GM12875 (cell line): ENCODE measurements at regions not wholly inside any gene's neighbourhood (a gene's known extent, or its start where the extent isn't known, plus 50 kb on each side); places are given as distances from the start of the nearest gene placed in this dataset.

Experiments
- H3K4me3 ChIP-seq: one replicate; pipeline ENCODE4 v1.5.1; 2011; ENCODE audit warnings: low read depth, low read length, control low read depth
- CTCF ChIP-seq: IDR thresholded peaks from 2 replicates; pipeline ENCODE4 v1.5.1; 2011; ENCODE audit warnings: low read depth, mild to moderate bottlenecking, control low read depth, inconsistent platforms, low read length, moderate library complexity, borderline replicate concordance; ENCODE audit not compliant: insufficient read depth

- H3K4me3 ChIP-seq: no peak overlapping the region
- TF ChIP-seq CTCF: no peak
These were observed 145.8 kb upstream of the KCNQ5 start for GRCh38 chr6:72476051-72476450.

GRCh38 chr6:72476646-72477045, 145.2 kb upstream of the KCNQ5 start:
- no peak overlapping the region for H3K4me3 ChIP-seq
- TF ChIP-seq CTCF: no peak

- TF ChIP-seq CTCF: no peak
- no peak overlapping the region for H3K4me3 ChIP-seq
These were observed 126.4 kb upstream of the KCNQ5 start for GRCh38 chr6:72495441-72495840.

- H3K4me3 ChIP-seq: no peak overlapping the region
- no peak for TF ChIP-seq CTCF
These were observed 124.7 kb upstream of the KCNQ5 start for GRCh38 chr6:72497186-72497585.

- no peak for TF ChIP-seq CTCF
- H3K4me3 ChIP-seq: no peak overlapping the region
These were observed 121.2 kb upstream of the KCNQ5 start for GRCh38 chr6:72500669-72501068.

GRCh38 chr6:72504406-72504805, 117.5 kb upstream of the KCNQ5 start:
- no peak overlapping the region for H3K4me3 ChIP-seq
- TF ChIP-seq CTCF: no peak

GRCh38 chr6:72505446-72505845, 116.4 kb upstream of the KCNQ5 start:
- no peak for TF ChIP-seq CTCF
- H3K4me3 ChIP-seq: no peak overlapping the region
